ENCODE measurements at regions not wholly inside any gene's neighbourhood (a gene's known extent, or its start where the extent isn't known, plus 50 kb on each side); places are given as distances from the start of the nearest gene placed in this dataset.
A peak's percentile ranks its signal among the peaks of the same experiment; 100 is the strongest.

DNA sequence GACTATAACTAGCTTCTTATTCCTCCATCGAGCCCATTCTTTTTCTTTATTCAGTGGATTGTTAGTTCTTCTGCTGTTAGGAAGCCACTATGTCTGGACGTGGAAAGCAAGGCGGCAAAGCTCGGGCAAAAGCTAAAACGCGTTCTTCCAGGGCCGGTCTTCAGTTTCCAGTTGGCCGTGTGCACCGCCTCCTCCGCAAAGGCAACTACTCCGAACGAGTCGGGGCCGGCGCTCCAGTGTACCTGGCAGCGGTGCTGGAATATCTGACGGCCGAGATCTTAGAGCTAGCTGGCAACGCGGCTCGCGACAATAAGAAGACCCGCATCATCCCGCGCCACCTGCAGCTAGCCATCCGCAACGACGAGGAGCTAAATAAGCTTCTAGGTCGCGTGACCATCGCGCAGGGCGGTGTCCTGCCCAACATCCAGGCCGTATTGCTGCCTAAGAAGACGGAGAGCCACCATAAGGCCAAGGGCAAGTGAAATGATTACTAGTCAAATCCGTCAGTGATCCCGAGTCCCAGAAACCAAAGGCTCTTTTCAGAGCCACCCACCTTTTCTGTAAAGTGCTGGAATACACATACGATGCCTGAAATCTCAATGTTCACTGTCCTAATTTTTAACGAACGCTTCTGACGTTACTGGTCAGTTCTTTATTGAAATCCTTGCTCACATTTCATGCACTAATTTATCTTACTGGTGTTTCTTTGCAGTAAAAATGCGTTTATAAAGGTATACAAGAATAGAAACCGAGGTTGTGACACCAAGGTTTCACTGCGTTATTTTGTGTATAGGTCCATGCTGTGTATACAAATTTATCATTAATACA, 129.9 kb downstream of the HFE start:
- DNase-seq (no peak), ATAC-seq (ENCODE audit: low read depth in 2 of 2) (peak; percentile 52 to 53)
- Mint-ChIP-seq H3K27ac (no peak overlapping the region), H3K27me3 (no peaks in the 10 kb centered on the region), H3K4me1 (peaks cover 1 to 16% (median 12%) of the 10 kb centered on the region in 3 donors), H3K4me3 (no peak overlapping the region), H3K36me3 (no peaks in the 10 kb centered on the region), H3K9me3 (peaks cover 0 to 14% (median 5%) of the 10 kb centered on the region in 7 donors)

DNA sequence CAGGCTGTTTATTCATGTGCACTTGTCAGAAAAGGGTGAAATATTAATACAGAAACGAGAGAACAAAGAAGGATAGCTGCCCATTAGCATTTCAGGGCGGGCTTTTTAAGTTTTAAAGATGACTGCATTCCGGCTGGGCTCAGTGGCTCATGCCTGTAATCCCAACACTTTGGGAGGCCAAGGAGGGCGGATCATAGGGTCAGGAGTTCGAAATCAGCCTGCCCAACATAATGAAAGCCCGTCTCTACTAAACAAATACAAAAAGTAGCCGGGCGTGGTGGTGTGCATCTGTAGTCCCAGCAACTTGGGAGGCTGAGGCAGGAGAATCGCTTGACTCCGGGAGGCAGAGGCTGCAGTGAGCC, 130.5 kb downstream of the HFE start:
- H3K27me3 Mint-ChIP-seq, result no peaks in the 10 kb centered on the region
- H3K9me3 Mint-ChIP-seq, result peaks cover 0 to 14% (median 5%) of the 10 kb centered on the region in 7 donors
- peak overlapping the region in 1 of 6 donors; percentile 54 for H3K27ac Mint-ChIP-seq
- H3K36me3 Mint-ChIP-seq, result no peaks in the 10 kb centered on the region
- H3K4me1 Mint-ChIP-seq, result peaks cover 0 to 16% (median 13%) of the 10 kb centered on the region in 3 donors
- no peak for ATAC-seq (ENCODE audit: low read depth in 2 of 2)
- DNase-seq, result no peak
- no peak overlapping the region for H3K4me3 Mint-ChIP-seq

DNA sequence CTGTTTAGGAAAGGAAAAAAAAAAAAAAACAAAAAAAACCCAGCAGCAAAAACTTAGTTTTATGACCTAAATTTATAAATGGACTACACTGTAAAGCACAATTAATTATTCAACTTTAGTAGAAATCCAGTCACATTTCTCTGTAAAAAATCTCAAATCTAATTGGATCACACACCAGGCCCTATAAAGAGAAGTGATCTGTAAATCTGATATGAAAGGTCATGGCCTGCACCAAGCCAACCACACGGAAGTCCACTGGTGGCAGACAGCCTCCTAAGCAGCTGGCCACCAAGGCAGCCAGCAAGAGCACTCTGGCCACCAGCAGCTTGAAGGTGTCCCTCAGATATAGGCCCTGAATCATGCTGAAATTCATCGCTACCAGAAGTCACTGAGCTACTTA, 131.6 kb downstream of the HFE start:
- H3K4me3 Mint-ChIP-seq, result peak overlapping the region in 4 of 8 donors; percentile 35 to 60 (median 46)
- peak overlapping the region in 2 of 6 donors; percentile 41 to 68 for H3K27ac Mint-ChIP-seq
- H3K9me3 Mint-ChIP-seq, result peaks cover 0 to 8% (median 0%) of the 10 kb centered on the region in 7 donors
- peaks cover 6 to 17% (median 16%) of the 10 kb centered on the region in 3 donors for H3K4me1 Mint-ChIP-seq
- no peak for ATAC-seq (ENCODE audit: low read depth in 2 of 2)
- no peaks in the 10 kb centered on the region for H3K36me3 Mint-ChIP-seq
- H3K27me3 Mint-ChIP-seq, result no peaks in the 10 kb centered on the region
- no peak for DNase-seq

DNA sequence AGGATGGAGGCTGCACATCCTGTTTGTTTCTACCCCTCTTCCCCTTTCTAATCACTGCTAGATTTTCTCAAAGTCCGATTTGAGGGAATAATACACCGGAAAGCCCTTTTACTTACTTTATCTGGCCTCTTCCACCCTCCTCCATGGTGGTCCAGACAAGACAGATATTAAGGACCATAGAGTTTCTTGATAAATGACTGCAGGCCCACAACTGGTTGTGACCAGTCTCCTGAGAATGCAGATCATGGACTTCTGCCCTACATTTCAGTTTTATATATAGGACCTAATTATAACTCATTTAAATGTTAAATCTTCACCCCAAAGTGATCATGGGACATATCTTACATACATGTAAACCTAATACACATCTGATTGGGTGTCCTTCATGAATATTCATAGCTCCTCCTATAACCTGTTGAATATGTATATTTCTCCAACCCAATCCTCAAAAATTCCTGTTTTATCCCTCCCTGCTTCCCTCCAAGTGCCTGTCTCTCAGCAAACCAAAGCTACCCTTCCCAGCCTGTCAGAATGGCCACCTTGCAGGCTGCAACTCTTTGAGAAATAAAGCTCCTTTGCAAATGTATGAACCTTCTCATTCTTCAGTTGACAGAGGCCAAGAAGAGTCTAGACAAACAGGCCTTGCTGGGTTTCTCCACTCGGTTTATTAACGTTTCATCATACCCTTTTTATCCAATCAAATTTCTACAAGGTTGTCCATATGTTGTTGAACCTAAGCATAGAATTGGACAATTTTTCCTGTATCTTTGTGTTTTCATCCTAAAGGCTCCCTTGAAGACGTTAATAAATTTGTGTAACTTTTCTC, 133.1 kb downstream of the HFE start:
- H3K27me3 Mint-ChIP-seq, result no peaks in the 10 kb centered on the region
- DNase-seq (no peak), ATAC-seq (ENCODE audit: low read depth in 2 of 2) (no peak)
- H3K9me3 Mint-ChIP-seq, result peaks cover 0 to 2% (median 0%) of the 10 kb centered on the region in 7 donors
- H3K4me3 Mint-ChIP-seq, result peak overlapping the region in 2 of 8 donors; percentile 60 to 77
- no peaks in the 10 kb centered on the region for H3K36me3 Mint-ChIP-seq
- H3K27ac Mint-ChIP-seq, result peak overlapping the region in 2 of 6 donors; percentile 37 to 44
- peaks cover 6 to 17% (median 13%) of the 10 kb centered on the region in 3 donors for H3K4me1 Mint-ChIP-seq

DNA sequence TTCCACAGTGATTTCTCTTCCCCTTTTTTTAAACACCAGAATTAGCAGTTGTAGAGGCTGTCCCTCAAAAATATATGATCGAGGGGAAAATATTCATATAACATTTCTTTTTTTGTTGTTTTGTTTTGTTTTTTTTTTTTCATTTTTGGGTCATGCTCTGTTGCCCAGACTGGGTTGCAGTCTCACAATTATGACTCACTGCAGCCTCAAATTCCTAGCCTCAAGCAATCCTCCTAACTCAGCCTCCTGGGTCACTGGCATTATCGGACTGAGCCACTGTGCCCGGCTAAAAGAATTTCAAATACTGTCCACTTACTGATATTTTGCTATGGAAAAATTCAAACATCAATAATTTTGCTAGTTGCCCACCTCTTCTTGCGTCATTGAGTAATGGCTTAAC, 134.0 kb downstream of the HFE start:
- Mint-ChIP-seq H3K27ac (no peak overlapping the region), H3K36me3 (no peaks in the 10 kb centered on the region), H3K9me3 (peaks cover 0 to 2% (median 0%) of the 10 kb centered on the region in 7 donors), H3K4me1 (peaks cover 6 to 17% (median 13%) of the 10 kb centered on the region in 3 donors), H3K27me3 (no peaks in the 10 kb centered on the region), H3K4me3 (peak overlapping the region in 1 of 8 donors; percentile 24)
- DNase-seq, result no peak
- no peak for ATAC-seq (ENCODE audit: low read depth in 2 of 2)

DNA sequence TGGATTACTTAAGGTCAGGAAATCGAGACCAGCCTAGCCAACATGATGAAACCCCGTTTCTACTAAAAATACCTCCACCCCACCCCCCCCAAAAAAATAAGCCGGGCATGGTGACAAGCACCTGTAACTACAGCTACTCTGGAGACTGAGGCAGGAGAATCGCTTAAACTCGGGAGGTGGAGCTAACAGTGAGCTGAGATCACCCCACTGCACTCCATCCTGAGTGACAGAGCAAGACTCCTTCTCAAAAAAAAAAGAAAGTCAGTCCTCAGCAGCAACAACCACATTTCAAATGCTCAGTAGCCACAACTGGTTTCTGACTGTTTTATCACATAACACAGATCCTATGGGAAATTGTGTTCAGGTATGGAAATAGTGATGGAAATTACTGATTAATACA, 135.3 kb downstream of the HFE start:
- Mint-ChIP-seq H3K27ac (peak overlapping the region in 1 of 6 donors; percentile 39), H3K27me3 (no peaks in the 10 kb centered on the region)

DNA sequence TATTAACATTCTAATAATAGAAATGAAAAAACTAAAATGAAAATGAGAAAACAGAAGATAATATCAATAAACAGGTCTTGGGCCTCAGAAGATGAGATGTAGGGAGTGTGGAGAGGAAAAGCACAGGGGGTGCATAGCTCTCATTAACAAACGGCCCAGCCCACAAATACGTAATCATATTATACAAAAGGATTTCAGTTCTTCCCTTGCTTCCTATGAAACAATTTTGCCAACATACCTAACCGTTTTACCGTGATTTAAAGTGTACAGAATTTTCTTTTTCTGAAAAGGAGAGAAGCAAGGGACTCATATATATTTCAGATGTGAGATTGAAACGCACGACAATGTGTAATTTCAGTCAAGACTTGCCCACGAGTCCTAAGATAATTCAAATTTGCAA, 136.0 kb downstream of the HFE start:
- Mint-ChIP-seq H3K27me3 (no peaks in the 10 kb centered on the region), H3K4me3 (no peak overlapping the region), H3K4me1 (peaks cover 6 to 17% (median 13%) of the 10 kb centered on the region in 3 donors), H3K9me3 (peaks cover 0 to 2% (median 0%) of the 10 kb centered on the region in 7 donors), H3K36me3 (no peaks in the 10 kb centered on the region), H3K27ac (no peak overlapping the region)
- DNase-seq (no peak), ATAC-seq (ENCODE audit: low read depth in 2 of 2) (peak; percentile 2 to 25)

More for the DNA sequence above, 135.3 kb downstream of the HFE start:
- DNase-seq (no peak), ATAC-seq (ENCODE audit: low read depth in 2 of 2) (no peak)
- H3K4me3 Mint-ChIP-seq, result no peak overlapping the region
- no peaks in the 10 kb centered on the region for H3K36me3 Mint-ChIP-seq
- peaks cover 6 to 17% (median 13%) of the 10 kb centered on the region in 3 donors for H3K4me1 Mint-ChIP-seq
- H3K9me3 Mint-ChIP-seq, result peaks cover 0 to 2% (median 0%) of the 10 kb centered on the region in 7 donors

DNA sequence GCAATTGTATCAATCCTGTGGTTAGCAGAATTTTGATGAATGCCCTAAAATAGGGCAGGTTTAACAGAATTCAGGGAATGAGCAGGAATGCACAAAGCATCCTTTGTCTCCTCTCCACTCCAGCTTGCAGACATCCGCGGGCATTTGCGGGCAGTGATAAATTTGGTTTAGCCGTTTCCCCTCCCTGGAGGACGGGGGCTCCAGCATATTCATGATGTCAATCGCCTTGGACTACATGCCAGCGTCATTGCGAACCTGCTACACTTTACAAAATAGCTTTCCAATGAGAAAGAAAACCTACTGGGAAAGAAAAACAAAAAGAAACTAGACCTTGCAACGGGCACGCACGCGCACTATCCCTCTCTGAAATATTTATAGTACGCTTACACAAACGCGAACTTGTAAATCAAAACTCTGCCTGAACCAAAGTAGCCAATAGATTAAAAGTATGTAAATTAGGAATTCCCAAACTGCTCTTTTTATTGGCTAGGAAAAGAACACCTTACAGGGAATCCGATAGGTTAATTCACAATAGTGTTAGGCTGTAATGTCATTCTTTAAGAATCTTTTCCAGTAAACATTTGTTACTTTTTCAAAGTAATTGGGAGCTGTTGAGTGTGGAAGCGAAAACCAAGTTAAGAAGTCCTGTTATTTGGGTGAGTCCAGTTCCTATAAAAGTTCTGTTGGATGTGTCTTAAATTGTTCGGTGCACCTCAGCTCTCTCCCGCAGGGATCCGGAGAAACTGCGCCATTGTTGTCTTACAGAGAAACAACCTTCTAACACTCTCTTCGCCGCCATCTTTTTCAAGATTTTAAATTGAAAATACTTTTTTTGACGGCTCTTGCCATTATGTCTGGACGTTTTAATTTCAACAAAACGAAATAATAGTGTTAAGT, 136.7 kb downstream of the HFE start:
- no peak overlapping the region for H3K27ac Mint-ChIP-seq
- no peak overlapping the region for H3K4me3 Mint-ChIP-seq
- H3K27me3 Mint-ChIP-seq, result no peaks in the 10 kb centered on the region
- H3K9me3 Mint-ChIP-seq, result peaks cover 0 to 2% (median 0%) of the 10 kb centered on the region in 7 donors
- H3K36me3 Mint-ChIP-seq, result no peaks in the 10 kb centered on the region
- ATAC-seq (ENCODE audit: low read depth in 2 of 2) (peak; percentile 83 to 87), DNase-seq (peak; percentile 75)
- peaks cover 6 to 17% (median 13%) of the 10 kb centered on the region in 3 donors for H3K4me1 Mint-ChIP-seq

DNA sequence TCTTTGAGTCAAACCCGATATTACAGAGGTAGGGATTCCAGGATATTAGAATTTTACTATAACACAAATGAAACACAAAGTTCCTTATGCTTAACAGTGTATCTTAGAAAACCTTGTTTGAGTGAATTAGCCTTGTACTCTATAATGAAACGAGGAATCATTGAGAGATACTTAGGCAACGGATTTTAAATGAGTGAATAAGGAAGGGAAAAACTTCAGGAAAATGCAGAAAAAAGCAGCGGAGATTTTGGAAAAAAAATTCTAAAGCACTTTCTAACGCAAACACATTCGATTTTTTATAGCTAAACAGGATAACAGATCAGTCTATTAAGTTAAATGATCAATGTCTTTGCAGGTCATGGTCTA, 137.3 kb downstream of the HFE start:
- no peak for ATAC-seq (ENCODE audit: low read depth in 2 of 2)
- H3K27me3 Mint-ChIP-seq, result no peaks in the 10 kb centered on the region

DNA sequence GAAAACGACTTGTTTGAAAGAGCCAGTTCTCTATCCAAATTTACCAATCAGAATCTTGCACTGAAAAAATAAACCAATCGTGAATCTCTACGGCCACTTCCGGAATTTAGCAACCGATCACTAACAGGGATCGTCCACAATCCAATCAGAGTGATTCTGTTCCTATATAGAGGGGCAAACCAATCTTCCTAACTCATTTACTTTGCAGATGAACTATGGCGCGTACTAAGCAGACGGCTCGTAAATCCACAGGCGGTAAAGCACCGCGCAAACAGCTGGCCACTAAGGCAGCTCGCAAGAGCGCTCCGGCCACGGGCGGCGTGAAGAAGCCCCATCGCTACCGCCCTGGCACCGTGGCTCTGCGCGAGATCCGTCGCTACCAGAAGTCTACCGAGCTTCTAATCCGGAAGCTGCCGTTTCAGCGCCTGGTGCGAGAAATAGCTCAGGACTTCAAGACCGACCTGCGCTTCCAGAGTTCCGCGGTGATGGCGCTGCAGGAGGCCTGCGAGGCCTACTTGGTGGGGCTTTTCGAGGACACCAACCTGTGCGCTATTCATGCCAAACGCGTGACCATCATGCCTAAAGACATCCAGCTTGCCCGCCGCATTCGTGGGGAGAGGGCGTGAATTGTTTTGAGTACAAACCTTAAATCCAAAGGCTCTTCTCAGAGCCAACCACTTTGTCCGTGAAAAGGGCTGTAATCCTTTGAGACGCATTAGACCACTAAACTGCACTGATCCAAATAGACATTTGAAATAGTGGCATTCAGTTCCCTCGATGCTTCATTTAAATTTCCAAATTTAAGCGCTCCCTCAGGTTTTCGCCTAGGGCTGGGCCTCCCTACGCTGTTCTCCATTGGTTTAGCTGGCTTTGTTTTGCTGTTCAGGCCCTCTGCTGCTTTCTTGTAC, 138.0 kb downstream of the HFE start:
- peaks cover 0 to 2% (median 0%) of the 10 kb centered on the region in 7 donors for H3K9me3 Mint-ChIP-seq
- H3K27ac Mint-ChIP-seq, result no peak overlapping the region
- H3K4me1 Mint-ChIP-seq, result peaks cover 5 to 11% (median 6%) of the 10 kb centered on the region in 3 donors
- ATAC-seq (ENCODE audit: low read depth in 2 of 2) (no peak), DNase-seq (no peak)
- H3K27me3 Mint-ChIP-seq, result no peaks in the 10 kb centered on the region
- H3K4me3 Mint-ChIP-seq, result no peak overlapping the region
- no peaks in the 10 kb centered on the region for H3K36me3 Mint-ChIP-seq

More for the DNA sequence above, 137.3 kb downstream of the HFE start:
- no peak overlapping the region for H3K4me3 Mint-ChIP-seq
- no peak for DNase-seq
- no peak overlapping the region for H3K27ac Mint-ChIP-seq
- peaks cover 6 to 17% (median 11%) of the 10 kb centered on the region in 3 donors for H3K4me1 Mint-ChIP-seq
- H3K9me3 Mint-ChIP-seq, result peaks cover 0 to 2% (median 0%) of the 10 kb centered on the region in 7 donors
- H3K36me3 Mint-ChIP-seq, result no peaks in the 10 kb centered on the region

DNA sequence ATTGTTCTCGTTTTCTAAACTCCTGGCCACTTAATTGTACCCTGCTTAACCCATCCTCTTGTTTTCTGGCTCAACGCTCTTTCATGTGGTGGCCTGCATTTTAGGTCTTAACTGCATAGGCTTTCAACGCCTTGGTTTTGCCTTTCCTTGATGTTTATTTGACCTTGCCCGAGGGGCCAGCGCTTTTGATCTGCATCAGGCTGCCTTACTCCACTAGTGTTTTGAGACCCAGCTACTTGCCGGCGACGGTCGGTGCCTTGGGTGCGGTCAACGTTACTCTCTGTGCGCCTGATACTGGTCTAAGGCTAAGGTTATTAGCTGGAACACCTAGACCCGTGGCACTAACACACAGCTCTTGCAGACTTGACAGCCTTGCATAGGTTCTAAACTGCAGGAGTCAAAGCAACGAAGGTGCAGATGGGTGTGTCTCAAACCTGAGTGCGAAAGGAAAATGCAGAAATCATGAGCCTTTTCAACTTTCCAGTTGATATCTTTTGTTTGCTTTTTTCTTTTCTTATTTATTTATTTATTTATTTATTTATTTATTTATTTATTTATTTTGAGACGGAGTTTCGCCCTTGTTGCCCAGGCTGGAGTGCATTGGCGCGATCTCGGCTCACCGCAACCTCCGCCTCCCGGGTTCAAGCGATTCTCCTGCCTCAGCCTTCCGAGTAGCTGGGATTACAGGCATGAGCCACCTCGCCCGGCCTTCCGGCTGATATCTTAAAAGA, 138.8 kb downstream of the HFE start:
- DNase-seq (no peak), ATAC-seq (ENCODE audit: low read depth in 2 of 2) (no peak)
- Mint-ChIP-seq H3K27ac (no peak overlapping the region), H3K4me1 (peaks cover 0 to 6% (median 6%) of the 10 kb centered on the region in 3 donors), H3K4me3 (peak overlapping the region in 1 of 8 donors; percentile 78), H3K36me3 (no peaks in the 10 kb centered on the region), H3K27me3 (no peaks in the 10 kb centered on the region), H3K9me3 (no peaks in the 10 kb centered on the region)

DNA sequence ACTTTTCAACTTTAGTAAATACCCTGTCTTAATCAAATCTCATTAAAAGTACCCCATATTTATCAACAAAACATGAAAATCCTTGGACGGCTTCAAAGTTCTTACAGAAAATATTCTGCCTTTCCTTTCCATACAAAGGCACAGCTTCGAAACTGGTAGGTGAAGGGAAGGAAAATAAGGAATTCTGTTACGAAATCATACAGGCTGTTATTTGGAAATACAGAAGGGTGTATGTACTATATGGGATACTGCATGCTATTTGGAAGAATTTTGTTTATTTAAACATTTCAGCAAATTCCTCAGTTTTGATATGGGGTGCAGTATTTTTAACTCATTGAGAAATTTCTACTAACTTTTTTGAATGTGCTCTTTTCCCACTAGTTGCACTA, 138.4 kb upstream of the BTN3A2 start:
- Mint-ChIP-seq H3K27ac (no peak overlapping the region), H3K4me3 (peak overlapping the region in 1 of 8 donors; percentile 78), H3K9me3 (no peaks in the 10 kb centered on the region), H3K36me3 (no peaks in the 10 kb centered on the region), H3K27me3 (no peaks in the 10 kb centered on the region), H3K4me1 (peaks cover 0 to 6% (median 6%) of the 10 kb centered on the region in 3 donors)
- ATAC-seq (ENCODE audit: low read depth in 2 of 2), result no peak
- DNase-seq, result no peak
